ENCODE measurements at regions not wholly inside any gene's neighbourhood (a gene's known extent, or its start where the extent isn't known, plus 50 kb on each side); places are given as distances from the start of the nearest gene placed in this dataset.
"Not testable (repeated sequence)": the region's sequence is repeated elsewhere in the genome, so short reads cannot be mapped to it uniquely, and the experiment has no call there.

- no peaks in the 10 kb centered on the region for H3K9me3 ChIP-seq
- in situ Hi-C loops (cut with MboI; ENCODE audit: low sequenced_read_pairs in 4 of 4): no loop called here
- DNase-seq (no peak), ATAC-seq (no peak)
- no peak for TF ChIP-seq POLR2A (IDR thresholded peaks at IDR 0.05)
- TF ChIP-seq, protein P1, sequence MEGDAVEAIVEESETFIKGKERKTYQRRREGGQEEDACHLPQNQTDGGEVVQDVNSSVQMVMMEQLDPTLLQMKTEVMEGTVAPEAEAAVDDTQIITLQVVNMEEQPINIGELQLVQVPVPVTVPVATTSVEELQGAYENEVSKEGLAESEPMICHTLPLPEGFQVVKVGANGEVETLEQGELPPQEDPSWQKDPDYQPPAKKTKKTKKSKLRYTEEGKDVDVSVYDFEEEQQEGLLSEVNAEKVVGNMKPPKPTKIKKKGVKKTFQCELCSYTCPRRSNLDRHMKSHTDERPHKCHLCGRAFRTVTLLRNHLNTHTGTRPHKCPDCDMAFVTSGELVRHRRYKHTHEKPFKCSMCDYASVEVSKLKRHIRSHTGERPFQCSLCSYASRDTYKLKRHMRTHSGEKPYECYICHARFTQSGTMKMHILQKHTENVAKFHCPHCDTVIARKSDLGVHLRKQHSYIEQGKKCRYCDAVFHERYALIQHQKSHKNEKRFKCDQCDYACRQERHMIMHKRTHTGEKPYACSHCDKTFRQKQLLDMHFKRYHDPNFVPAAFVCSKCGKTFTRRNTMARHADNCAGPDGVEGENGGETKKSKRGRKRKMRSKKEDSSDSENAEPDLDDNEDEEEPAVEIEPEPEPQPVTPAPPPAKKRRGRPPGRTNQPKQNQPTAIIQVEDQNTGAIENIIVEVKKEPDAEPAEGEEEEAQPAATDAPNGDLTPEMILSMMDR (IDR thresholded peaks at IDR 0.05 in 4 of 5, conservative IDR thresholded peaks at IDR 0.05 in 1 of 5): no peak
- intact Hi-C loops (cut with DNase I; ENCODE audit: low total_unique reads): no loop called here
- H3K27me3 ChIP-seq: no peaks in the 10 kb centered on the region
- no peak overlapping the region for H3K27ac ChIP-seq
- no peaks in the 10 kb centered on the region for H3K4me1 ChIP-seq
- H3K36me3 ChIP-seq: no peaks in the 10 kb centered on the region
- H3K4me3 ChIP-seq: no peak overlapping the region
Observed at GRCh38 chr4:31748382-31748781, 1028.2 kb downstream of the PCDH7 start.

DNA sequence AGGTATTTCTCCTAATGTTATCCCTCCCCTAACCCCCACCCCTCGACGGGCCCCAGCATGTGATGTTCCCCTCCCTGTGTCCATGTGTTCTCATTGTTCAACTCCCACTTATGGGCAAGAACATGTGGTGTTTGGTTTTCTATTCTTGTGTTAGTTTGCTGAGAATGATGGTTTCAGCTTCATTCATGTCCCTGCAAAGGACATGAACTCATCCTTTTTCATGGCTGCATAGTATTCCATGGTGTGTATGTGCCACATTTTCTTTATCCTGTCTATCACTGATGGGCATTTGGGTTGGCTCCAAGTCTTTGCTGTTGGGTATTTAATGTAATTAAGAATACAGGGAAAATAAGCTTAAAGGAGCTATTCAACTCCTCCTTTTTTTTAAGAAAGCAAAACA, 1030.4 kb downstream of the PCDH7 start:
- H3K9me3 ChIP-seq; H3K36me3 ChIP-seq; in situ Hi-C loops (cut with MboI; ENCODE audit: low sequenced_read_pairs in 4 of 4); H3K4me3 ChIP-seq; H3K4me1 ChIP-seq; intact Hi-C loops (cut with DNase I; ENCODE audit: low total_unique reads); H3K27ac ChIP-seq; H3K27me3 ChIP-seq; ATAC-seq; DNase-seq: not testable (repeated sequence)

- Histone ChIP-seq H3K27me3 (no peaks in the 10 kb centered on the region), H3K9me3 (no peaks in the 10 kb centered on the region), H3K27ac (no peak overlapping the region), H3K4me1 (no peaks in the 10 kb centered on the region), H3K36me3 (no peaks in the 10 kb centered on the region), H3K4me3 (no peak overlapping the region)
- in situ Hi-C loops (cut with MboI; ENCODE audit: low sequenced_read_pairs in 4 of 4): no loop called here
- no peak for ATAC-seq
- DNase-seq: no peak
- intact Hi-C loops (cut with DNase I; ENCODE audit: low total_unique reads): no loop called here
- TF ChIP-seq, protein P1 (IDR thresholded peaks at IDR 0.05 in 4 of 5, conservative IDR thresholded peaks at IDR 0.05 in 1 of 5): no peak
- TF ChIP-seq POLR2A (IDR thresholded peaks at IDR 0.05): no peak
Observed at GRCh38 chr4:31755751-31756150, 1035.6 kb downstream of the PCDH7 start.

DNA sequence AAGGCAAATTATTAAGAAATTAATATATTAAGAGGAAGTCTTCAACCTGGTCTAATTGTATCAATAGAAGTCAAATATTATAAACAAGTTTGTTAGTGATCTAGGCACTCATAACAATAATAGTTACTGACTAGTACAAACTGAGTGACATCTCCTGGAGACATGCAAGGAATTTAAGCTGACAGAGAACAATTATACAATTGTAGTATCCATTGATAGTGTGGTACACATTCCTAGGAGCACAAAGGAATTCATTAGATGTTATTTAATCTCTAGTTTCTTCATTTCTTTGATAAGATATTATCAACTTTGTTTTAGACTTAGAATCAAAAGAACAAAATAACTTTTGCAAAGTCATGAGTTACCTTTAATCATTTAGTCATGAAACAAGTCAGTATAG, 1048.6 kb downstream of the PCDH7 start:
- no peak overlapping the region for H3K4me3 ChIP-seq
- H3K36me3 ChIP-seq: no peaks in the 10 kb centered on the region
- ATAC-seq: no peak
- in situ Hi-C loops (cut with MboI; ENCODE audit: low sequenced_read_pairs in 4 of 4): no loop called here
- DNase-seq: no peak
- no peaks in the 10 kb centered on the region for H3K4me1 ChIP-seq
- no peak overlapping the region for H3K27ac ChIP-seq
- no peaks in the 10 kb centered on the region for H3K27me3 ChIP-seq
- H3K9me3 ChIP-seq: no peaks in the 10 kb centered on the region
- TF ChIP-seq POLR2A (IDR thresholded peaks at IDR 0.05): no peak
- TF ChIP-seq, protein P1 (IDR thresholded peaks at IDR 0.05 in 4 of 5, conservative IDR thresholded peaks at IDR 0.05 in 1 of 5): no peak
- intact Hi-C loops (cut with DNase I; ENCODE audit: low total_unique reads): no loop called here

GRCh38 chr4:31783311-31783710, 1063.1 kb downstream of the PCDH7 start:
- no peaks in the 10 kb centered on the region for H3K27me3 ChIP-seq
- DNase-seq (no peak), ATAC-seq (no peak)
- H3K36me3 ChIP-seq: no peaks in the 10 kb centered on the region
- in situ Hi-C loops (cut with MboI; ENCODE audit: low sequenced_read_pairs in 4 of 4): no loop called here
- H3K9me3 ChIP-seq: no peaks in the 10 kb centered on the region
- H3K27ac ChIP-seq: no peak overlapping the region
- no peaks in the 10 kb centered on the region for H3K4me1 ChIP-seq
- no peak for TF ChIP-seq POLR2A (IDR thresholded peaks at IDR 0.05)
- intact Hi-C loops (cut with DNase I; ENCODE audit: low total_unique reads): no loop called here
- H3K4me3 ChIP-seq: no peak overlapping the region

DNA sequence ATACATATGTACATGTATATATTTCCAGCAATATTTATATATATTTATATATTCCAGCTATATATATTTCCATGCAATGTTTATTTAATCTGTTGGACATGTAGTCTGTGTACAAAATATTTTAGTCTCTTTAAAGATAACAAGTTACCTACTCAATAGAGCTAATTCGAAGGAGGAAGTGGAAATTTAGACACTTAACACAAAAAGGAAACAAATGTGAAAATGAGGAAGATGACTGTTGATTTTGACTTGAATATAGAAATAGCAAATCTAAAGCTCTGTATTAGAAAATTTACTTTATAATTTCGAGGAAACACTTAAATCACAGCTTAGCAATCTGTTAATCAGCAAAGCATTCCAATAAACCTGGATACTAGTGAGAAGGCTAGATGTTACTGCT, 1064.4 kb downstream of the PCDH7 start:
- Histone ChIP-seq H3K9me3 (no peaks in the 10 kb centered on the region), H3K4me1 (no peaks in the 10 kb centered on the region), H3K27ac (no peak overlapping the region), H3K36me3 (no peaks in the 10 kb centered on the region), H3K27me3 (no peaks in the 10 kb centered on the region), H3K4me3 (no peak overlapping the region)
- DNase-seq (no peak), ATAC-seq (no peak)
- in situ Hi-C loops (cut with MboI; ENCODE audit: low sequenced_read_pairs in 4 of 4) (no loop called here), intact Hi-C loops (cut with DNase I; ENCODE audit: low total_unique reads) (no loop called here)
- TF ChIP-seq, protein P1 (IDR thresholded peaks at IDR 0.05 in 4 of 5, conservative IDR thresholded peaks at IDR 0.05 in 1 of 5): no peak
- TF ChIP-seq POLR2A (IDR thresholded peaks at IDR 0.05): no peak
